Dedifferentiated amniotic fluid mesenchymal stem cell (primary cell): ENCODE measurements at regions not wholly inside any gene's neighbourhood (a gene's known extent, or its start where the extent isn't known, plus 50 kb on each side); places are given as distances from the start of the nearest gene placed in this dataset.
A peak's percentile ranks its signal among the peaks of the same experiment; 100 is the strongest.

Source experiments
- DNase-seq: peaks from one replicate; pipeline ENCODE4 v3.0.0-alpha.2; 2016; ENCODE audit errors: extremely low spot score

DNA sequence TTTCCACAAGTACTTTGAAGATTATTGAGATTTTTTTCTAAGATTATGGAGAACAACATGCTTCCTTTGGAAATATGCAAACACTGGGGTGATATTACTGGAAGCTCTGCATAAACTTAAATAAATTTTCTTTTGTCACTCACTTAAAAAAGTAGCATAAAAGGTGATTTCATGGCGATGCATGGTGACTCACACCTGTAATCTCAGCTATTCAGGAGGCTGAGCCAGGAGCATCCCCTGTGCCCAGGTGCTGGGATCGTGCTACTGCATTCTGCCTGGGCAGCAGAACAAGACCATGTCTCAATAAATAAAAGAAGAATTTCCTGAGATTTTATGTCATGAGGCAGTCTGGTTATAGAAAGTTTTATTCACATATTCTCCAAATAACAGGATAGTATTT, 679.1 kb upstream of the CDH2 start:
- DNase-seq: no peak

GRCh38 chr18:28855524-28855923, 678.6 kb upstream of the CDH2 start:
- peak; percentile 81 for DNase-seq

DNA sequence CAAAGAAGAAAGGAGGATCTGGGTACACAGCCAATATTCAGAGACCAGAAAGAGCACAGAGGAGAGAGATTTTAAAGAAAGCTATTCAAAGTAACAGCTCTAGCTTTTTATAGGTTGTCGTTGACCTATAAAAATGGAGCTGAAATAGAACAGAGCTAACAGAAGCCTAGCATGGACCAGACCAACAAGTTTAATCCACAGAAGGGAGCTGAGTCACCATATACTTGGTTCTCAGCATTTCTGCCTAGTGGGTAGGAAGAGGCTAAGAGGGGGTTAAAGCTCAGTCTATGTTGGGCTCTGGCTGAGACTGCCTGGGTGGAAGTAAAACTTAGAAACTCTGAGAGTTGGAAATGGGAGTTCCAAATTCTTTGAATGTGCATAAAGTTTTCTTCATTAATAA, 678.0 kb upstream of the CDH2 start:
- DNase-seq: peak; percentile 36

DNA sequence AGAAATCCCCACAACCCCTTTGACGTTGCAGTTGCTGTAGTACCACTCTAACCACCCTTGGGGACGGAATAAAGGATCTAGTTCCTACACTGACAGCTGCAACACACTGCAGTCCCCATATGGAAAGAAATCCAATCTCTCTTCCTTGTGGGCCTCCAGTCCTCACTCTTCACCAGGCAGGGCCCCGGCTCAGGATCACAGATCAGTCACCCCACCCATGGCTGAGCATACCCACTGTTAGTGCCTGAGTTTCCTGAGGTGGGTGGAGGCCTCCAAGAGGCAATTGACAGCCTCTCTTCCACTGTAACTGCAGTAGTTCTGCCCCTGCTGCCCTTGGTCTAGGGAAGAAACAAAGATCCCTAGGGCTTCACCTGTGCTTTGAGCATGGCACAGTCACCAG, 670.0 kb upstream of the CDH2 start:
- DNase-seq: no peak

DNA sequence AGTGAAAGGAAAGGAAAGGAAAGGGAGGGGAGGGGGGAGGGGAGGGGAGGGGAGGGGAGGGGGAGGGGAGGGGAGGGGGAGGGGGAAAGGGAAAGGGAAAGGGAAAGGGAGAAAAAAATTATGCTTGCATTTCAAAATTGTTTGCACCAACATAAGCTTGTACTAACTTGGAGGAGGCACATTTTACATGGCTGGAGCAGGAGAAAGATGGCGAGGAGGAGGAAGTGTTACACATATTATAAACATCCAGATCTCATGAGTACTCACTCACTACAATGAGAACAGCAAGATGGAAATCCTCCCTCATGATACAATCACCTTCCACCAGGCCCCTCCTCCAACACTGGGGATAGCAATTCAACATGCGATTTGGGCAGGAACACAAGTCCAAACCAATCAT, 660.2 kb upstream of the CDH2 start:
- no peak for DNase-seq

DNA sequence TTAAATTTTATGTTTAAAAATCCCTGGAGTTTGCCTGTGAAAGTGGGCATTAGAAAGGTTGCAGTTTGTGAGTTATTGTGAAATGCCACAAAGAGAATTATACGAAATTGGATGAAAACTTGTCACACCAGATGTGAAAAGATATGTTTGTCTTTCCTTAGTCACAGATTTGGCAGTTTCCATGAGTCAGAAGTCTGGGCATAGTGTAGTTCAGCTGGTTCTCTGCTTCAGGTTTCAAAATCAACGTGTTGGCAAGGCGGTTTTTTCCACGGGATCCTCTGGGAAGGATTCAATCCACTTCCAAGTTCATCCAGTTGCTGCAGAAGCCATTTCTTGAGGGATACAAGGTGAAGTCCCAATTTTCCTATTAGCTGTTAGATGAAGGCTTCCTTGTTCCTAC, 658.0 kb upstream of the CDH2 start:
- DNase-seq: peak; percentile 85

DNA sequence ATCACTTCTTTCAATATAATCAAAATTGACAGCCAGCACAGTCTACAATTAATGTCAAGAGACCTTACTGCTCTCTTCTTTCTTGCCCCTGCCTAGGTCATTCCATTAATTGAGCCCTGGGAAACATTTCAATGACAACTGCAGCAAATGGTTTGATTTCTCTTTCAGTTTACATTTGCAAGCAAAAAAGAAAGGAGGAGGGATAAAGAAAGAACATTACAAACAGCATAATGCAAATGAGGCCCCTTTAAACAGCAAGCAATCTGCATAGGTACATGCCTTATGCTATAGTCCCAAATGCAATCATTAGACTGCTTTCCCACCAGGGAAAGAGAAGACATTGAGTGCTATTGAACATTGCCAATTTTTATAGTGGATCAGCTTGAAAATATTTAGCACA, 655.0 kb upstream of the CDH2 start:
- no peak for DNase-seq

GRCh38 chr18:28831476-28831875, 654.5 kb upstream of the CDH2 start:
- no peak for DNase-seq

DNA sequence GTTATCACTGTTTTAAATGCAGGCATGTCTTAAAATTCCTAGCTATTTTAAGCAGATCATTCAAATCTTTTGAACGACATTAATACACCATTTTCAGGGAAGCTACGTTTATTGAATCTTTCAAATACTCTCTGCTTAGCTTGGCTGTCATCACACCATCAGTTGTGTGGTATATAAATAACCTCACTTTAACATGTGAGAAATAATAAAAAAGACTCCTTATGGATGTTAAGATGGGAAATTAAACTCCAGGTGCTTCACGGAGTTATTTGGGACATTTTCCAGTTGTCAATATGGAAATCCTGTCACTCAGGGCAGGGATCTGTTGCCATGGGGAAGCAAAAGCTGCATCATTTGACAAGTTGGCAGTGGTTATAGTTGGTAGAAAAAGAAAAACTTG, 649.2 kb upstream of the CDH2 start:
- DNase-seq: no peak

GRCh38 chr18:28824183-28824574, 647.2 kb upstream of the CDH2 start:
- DNase-seq: no peak

DNA sequence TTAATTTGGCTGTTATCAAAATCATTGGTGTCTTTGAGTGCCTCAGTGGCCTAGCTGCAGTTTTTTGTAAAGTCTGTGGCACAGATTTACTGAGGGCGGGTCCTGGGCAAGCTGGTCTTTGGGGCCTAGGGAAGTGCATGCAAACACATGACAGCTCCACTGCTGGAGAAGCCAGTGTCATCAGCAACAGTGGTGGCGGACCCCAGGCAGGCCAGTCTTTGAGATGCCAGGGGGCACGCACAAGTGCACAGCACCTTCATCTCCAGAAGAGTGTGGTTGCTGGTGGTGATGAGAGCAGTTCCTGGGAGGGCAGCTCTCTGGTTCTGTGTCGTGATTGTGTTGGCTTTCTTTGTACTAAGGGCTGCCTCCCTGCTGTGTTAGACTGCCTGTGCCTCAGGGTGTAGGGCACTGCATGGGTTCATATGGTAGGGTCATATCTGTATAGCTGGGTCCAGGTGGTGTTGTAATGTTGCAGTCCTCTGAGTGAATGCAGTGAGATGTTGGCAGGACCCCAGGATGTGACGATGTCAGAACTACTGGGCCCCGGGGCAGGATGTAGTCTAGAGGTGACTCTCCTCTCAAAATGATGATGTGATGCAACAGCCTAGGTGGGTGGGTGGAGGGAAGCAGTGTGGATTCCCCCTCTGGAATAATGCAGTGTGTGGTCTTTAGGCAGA, 646.7 kb upstream of the CDH2 start:
- DNase-seq: no peak

DNA sequence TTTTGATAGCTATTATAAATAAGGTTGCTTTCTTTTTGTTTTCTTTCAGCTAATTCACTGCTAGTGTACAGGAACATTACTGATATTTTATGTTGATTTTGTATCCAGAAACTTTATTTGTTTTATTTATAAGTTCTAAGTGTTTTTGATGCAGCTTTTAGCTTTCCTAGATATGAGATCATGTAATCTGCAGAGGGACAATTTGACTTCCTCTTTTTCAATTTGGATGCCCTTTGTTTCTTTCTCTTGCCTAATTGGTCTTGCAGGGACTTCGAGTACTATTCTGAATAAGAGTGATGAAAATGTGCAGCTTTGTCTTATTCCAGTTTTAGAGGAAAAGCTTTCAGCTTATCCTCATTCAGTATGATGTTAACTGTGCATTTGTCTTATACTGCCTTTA, 643.4 kb upstream of the CDH2 start:
- DNase-seq: no peak

DNA sequence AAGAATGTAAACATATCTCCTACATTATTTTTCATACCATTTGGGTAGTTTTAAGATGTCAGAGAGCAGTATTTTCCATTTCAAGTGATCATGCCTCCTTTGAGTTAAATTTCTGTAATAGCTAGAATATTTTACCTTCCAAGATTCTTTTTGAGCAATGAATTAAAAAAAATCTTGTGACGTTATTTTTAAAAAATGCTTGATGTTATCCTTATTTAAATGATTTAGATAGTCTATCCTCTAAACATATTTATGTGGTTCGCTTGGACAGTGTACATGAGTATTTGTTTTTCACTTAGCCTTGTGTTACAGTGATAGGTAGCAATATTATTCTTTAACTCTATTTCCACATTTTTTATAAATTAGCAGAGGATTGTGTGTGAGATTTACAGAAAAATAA, 639.2 kb upstream of the CDH2 start:
- peak; percentile 47 for DNase-seq

- no peak for DNase-seq
Observed at GRCh38 chr18:28814365-28814764, 637.4 kb upstream of the CDH2 start.

- DNase-seq: no peak
Observed at GRCh38 chr18:28808373-28808772, 631.4 kb upstream of the CDH2 start.

- no peak for DNase-seq
Observed at GRCh38 chr18:28805491-28805890, 628.6 kb upstream of the CDH2 start.

GRCh38 chr18:28804512-28805202, 627.7 kb upstream of the CDH2 start:
- no peak for DNase-seq

DNA sequence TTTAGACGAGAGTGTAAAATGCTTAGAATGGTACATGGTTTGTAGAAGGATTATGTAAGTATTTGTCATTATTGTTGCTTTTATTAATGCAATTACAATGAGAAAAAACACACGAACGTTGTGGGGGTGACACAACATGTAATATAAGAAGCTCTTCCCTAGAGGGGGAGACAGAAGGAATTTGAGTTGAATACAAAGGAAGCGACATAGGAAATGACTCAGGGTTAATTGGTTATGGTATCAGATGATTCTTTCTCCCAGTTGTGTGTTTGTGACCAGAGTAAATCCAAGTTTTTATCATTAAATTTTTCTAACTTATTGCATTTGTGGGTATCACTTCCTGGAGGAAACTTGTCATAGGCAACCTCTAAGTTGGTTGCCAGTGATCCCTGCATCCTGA, 625.6 kb upstream of the CDH2 start:
- no peak for DNase-seq

DNA sequence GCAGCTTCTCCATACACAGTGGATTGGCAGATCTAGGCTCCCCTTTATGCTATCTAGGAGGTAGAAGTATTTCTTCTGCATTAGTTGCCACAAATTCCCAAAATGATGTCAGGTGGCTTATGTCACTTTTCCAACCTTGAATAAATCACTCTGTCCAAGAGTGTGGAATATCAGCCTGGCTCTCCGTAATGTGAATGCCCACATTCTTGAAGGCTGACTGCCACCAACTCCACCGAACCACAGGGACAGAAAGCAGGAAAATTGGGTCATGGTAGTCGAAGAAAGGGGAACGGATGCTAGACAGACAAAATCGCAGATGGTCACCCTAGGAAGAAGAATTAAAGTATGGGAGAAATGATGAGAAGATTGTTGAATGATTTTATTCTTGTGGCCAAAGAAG, 624.9 kb upstream of the CDH2 start:
- DNase-seq: no peak

DNA sequence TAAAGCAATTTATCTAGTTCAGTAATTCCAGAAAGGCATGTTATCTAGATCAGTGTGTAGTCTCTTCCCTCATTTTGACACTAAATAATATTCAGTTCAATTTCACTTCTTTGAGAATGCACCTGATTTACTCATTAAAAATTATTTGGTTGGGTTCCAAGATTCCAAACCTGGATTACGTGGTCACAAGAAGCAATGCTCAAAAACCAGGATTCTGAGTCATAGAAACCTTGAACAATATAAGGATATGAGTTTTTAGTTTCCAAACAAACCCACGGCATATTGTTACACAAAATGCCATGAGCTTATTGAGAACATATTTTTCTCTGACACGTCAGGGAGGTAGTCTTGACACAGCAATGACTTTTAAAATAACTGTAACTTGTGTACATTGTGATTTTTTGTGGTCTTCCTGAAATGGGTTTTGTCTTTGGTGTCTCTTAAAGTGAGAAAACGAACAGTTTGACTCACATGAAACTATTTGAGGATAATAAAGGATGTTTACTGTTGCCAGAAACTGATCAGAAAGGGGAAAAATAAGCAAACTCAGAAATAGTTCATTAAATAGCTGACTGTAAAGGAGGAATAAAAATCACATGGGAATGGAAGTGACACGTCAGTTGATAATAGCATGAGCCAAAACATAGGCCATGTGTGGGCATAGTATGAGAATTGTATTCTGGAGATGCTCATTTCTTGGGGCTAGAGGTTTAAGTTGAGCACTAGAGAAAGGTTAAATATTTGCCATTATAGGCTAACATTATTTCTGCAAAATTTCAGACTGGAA, 617.7 kb upstream of the CDH2 start:
- DNase-seq: peak; percentile 52

DNA sequence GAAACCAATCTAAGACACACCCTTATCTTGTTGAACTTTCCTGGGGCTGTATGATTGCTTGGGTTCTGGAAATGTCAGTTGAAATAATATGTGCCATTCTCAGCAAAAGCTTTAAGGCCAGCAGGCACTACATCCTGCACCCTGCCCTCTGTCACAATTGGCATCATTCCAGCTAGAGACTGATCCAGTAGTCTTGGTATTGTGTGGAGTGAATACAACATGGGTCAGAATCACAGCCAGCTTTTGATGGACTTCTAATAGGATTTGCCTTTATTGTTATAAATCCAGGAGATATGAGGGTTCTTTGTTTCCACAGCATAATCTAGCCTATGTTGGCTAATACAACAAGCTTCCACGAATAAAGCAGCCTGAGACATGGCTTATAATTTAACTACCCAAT, 617.0 kb upstream of the CDH2 start:
- DNase-seq: no peak

GRCh38 chr18:28792404-28793086, 615.6 kb upstream of the CDH2 start:
- DNase-seq: no peak
